ENCODE measurements at regions not wholly inside any gene's neighbourhood (a gene's known extent, or its start where the extent isn't known, plus 50 kb on each side); places are given as distances from the start of the nearest gene placed in this dataset.
"Not testable (repeated sequence)": the region's sequence is repeated elsewhere in the genome, so short reads cannot be mapped to it uniquely, and the experiment has no call there.

- DNase-seq = no peak
Measured at GRCh38 chr21:22292144-22292543, 1293.9 kb downstream of the NCAM2 start.

- DNase-seq = no peak
Measured at GRCh38 chr21:22297575-22297974, 1299.4 kb downstream of the NCAM2 start.

- no peak for DNase-seq
Measured at GRCh38 chr21:22311741-22312462, 1313.7 kb downstream of the NCAM2 start.

- DNase-seq = no peak
Measured at GRCh38 chr21:22314963-22315362, 1316.8 kb downstream of the NCAM2 start.

- DNase-seq = no peak
Measured at GRCh38 chr21:22319435-22319834, 1321.2 kb downstream of the NCAM2 start.

- peak; percentile 6 to 8 for DNase-seq
Measured at GRCh38 chr21:22342889-22343288, 1344.7 kb downstream of the NCAM2 start.

- no peak for DNase-seq
Measured at GRCh38 chr21:22343303-22343702, 1345.1 kb downstream of the NCAM2 start.

GRCh38 chr21:22343721-22344120, 1345.5 kb downstream of the NCAM2 start:
- DNase-seq = no peak

- no peak for DNase-seq
Measured at GRCh38 chr21:22345624-22346023, 1347.4 kb downstream of the NCAM2 start.

- DNase-seq = no peak
Measured at GRCh38 chr21:22346576-22346975, 1348.4 kb downstream of the NCAM2 start.

- no peak for DNase-seq
Measured at GRCh38 chr21:22351076-22351475, 1352.9 kb downstream of the NCAM2 start.

- peak in 1 of 2 experiments; percentile 13 for DNase-seq
Measured at GRCh38 chr21:22352088-22352487, 1353.9 kb downstream of the NCAM2 start.

- DNase-seq = no peak
Measured at GRCh38 chr21:22355949-22356348, 1357.7 kb downstream of the NCAM2 start.

- DNase-seq = no peak
Measured at GRCh38 chr21:22356663-22357062, 1358.5 kb downstream of the NCAM2 start.

- not testable (repeated sequence) for DNase-seq
Measured at GRCh38 chr21:22359599-22359998, 1361.4 kb downstream of the NCAM2 start.

GRCh38 chr21:22363504-22363903, 1365.3 kb downstream of the NCAM2 start:
- DNase-seq = no peak

GRCh38 chr21:22364163-22364562, 1366.0 kb downstream of the NCAM2 start:
- DNase-seq = no peak

GRCh38 chr21:22374218-22374969, 1376.2 kb downstream of the NCAM2 start:
- DNase-seq = no peak

GRCh38 chr21:22377795-22378194, 1379.6 kb downstream of the NCAM2 start:
- DNase-seq = not testable (repeated sequence)

- DNase-seq = no peak
Measured at GRCh38 chr21:22393324-22393723, 1395.1 kb downstream of the NCAM2 start.

GRCh38 chr21:22395965-22396364, 1397.8 kb downstream of the NCAM2 start:
- no peak for DNase-seq

- DNase-seq = no peak
Measured at GRCh38 chr21:22399681-22400514, 1401.7 kb downstream of the NCAM2 start.

GRCh38 chr21:22409571-22409970, 1411.4 kb downstream of the NCAM2 start:
- no peak for DNase-seq
